Esophagus squamous epithelium (tissue), 5 donors: ENCODE measurements at regions not wholly inside any gene's neighbourhood (a gene's known extent, or its start where the extent isn't known, plus 50 kb on each side); places are given as distances from the start of the nearest gene placed in this dataset.

ENCODE experiments used
- DNase-seq: peaks from one replicate; lab custom pipeline; 2025; lab: John Stamatoyannopoulos, UW
- H3K27ac ChIP-seq, 4 donors: fragments of 200-600 bp; sonication (generic); one replicate each; pipeline ENCODE4 v1.5.1; 2016 to 2019; ENCODE audit warnings: mild to moderate bottlenecking in 1 of 4
- H3K27me3 ChIP-seq, 4 donors: fragments of 200-600 bp; sonication (generic); 1 replicate in 3 of 4; 2 replicates in 1 of 4; pipeline versions ENCODE4 v1.5.1 to v1.6.0; 2017 to 2021; ENCODE audit warnings: antibody characterized with exemption in 1 of 4
- H3K36me3 ChIP-seq, 3 donors: fragments of 200-600 bp; sonication (generic); one replicate each; pipeline ENCODE4 v1.5.1; 2016 to 2019
- H3K4me1 ChIP-seq, 3 donors: fragments of 200-600 bp; sonication (generic); one replicate each; pipeline ENCODE4 v1.5.1; 2017 to 2019
- H3K4me3 ChIP-seq, 4 donors: fragments of 200-600 bp; sonication (generic); 1 replicate in 3 of 4; 2 replicates in 1 of 4; pipeline ENCODE4 v1.5.1; 2016 to 2019; ENCODE audit warnings: mild to moderate bottlenecking in 2 of 4, moderate library complexity in 1 of 4
- H3K9me3 ChIP-seq, 3 donors: fragments of 200-600 bp; sonication (generic); one replicate each; pipeline ENCODE4 v1.5.1; 2016 to 2019
- POLR2A ChIP-seq, 4 donors: fragments of 450-650 bp; IDR thresholded peaks; one replicate each; pipeline ENCODE4 v1.6.1; 2017; ENCODE audit warnings: antibody characterized with exemption in 4 of 4, mild to moderate bottlenecking in 4 of 4, moderate library complexity in 3 of 4
- WGBS, 2 donors: methylation state at CpG; one replicate each; pipeline ENCODE4 v1.1.5; 2018; 5-methylcytosine and 5-hydroxymethylcytosine counted together
- intact Hi-C: fragments of 100-400 bp; cut with DNase I; formaldehyde crosslinking; loops from one replicate; pipeline ENCODE4 v1.15.0; 2022
- TF ChIP-seq, protein P1 (sequence below), 6 experiments: fragments of 450-650 bp in 4 of 6; fragments of 200-600 bp in 2 of 6; sonication (generic) in 2 of 6; IDR thresholded peaks; one replicate each; pipeline ENCODE4 v1.5.1; 2016 to 2019; ENCODE audit warnings: antibody characterized with exemption in 6 of 6, mild to moderate bottlenecking in 4 of 6, moderate library complexity in 4 of 6
- donor health status: DM: yes; HTN: yes; CAD: no.

DNA sequence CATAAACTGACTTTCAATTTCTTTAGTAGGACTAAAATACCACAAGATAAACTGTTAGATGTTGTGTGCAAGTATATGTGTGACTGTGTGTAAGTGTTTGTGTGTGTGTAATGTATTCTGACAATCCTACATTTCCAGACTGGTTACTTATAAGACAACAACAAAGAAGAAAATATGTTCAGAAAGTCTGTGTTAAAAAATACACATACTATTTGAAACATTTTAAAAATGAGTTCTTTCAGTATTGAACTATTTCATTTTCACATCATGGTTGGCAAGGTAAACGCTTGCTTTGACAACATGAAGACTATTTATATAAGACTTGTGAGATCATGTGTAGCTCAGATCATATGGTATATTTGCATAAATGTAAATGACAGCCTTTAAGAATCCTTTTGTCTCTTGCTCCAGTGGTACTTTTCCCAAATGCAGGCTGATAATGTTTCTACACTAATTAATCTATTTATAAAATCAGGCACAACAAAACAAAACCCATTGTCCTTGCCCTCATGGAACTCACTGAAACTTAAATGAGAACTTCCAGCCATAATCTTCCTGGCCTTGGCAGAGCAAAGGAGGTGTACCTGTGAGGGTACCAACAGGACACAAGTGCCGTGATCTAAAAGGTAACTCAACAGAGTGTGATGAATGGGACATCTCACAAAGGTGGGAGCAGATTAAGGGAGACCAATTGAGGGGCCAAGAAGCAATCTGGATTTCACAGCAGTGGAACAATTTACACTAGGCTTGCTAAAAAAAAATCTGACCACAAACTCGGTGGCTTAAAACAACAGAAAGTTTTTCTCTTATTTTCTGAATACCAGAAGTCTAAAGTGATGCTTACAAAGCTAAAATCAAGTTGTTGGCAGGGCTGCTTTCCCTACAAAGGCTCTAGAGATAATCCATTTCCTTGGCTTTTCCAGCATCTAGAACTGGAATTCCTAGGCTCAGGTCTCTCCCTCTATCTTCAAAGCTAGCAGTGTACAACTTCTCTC, 349.0 kb downstream of the TBC1D4 start:
- Histone ChIP-seq H3K36me3 (no peaks in the 10 kb centered on the region), H3K27me3 (no peaks in the 10 kb centered on the region), H3K4me3 (no peak overlapping the region), H3K9me3 (no peaks in the 10 kb centered on the region), H3K4me1 (no peaks in the 10 kb centered on the region), H3K27ac (no peak overlapping the region)
- intact Hi-C loops, result no loop called here
- TF ChIP-seq, protein P1, sequence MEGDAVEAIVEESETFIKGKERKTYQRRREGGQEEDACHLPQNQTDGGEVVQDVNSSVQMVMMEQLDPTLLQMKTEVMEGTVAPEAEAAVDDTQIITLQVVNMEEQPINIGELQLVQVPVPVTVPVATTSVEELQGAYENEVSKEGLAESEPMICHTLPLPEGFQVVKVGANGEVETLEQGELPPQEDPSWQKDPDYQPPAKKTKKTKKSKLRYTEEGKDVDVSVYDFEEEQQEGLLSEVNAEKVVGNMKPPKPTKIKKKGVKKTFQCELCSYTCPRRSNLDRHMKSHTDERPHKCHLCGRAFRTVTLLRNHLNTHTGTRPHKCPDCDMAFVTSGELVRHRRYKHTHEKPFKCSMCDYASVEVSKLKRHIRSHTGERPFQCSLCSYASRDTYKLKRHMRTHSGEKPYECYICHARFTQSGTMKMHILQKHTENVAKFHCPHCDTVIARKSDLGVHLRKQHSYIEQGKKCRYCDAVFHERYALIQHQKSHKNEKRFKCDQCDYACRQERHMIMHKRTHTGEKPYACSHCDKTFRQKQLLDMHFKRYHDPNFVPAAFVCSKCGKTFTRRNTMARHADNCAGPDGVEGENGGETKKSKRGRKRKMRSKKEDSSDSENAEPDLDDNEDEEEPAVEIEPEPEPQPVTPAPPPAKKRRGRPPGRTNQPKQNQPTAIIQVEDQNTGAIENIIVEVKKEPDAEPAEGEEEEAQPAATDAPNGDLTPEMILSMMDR (IDR thresholded peaks at IDR 0.05), result no peak
- no peak for TF ChIP-seq POLR2A (IDR thresholded peaks at IDR 0.05)
- no peak for DNase-seq
- WGBS, 2 donors, result 53 to 64% methylated on average over 3 of the region's 3 CpGs

DNA sequence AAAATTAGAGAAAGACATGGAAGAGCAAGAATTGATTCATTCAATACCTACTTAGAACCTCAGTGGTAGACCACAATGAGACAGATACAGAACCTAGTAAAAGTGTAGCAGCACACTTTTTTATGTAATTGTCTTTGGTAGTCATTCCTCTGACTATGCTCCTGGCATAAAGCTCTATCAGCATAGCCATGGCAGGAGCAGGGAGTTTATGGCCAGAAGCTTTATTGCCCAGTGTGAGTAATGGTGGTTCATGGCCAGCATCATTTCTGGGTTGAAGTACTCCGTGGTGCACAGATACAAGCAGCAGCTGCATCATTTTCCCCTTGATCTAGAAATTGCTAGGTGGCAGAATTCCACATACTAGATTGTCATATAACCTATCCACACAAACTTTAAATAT, 352.6 kb downstream of the TBC1D4 start:
- H3K27ac ChIP-seq, result no peak overlapping the region
- 53 to 54% methylated on average over 1 of the region's 1 CpG for WGBS, 2 donors

DNA sequence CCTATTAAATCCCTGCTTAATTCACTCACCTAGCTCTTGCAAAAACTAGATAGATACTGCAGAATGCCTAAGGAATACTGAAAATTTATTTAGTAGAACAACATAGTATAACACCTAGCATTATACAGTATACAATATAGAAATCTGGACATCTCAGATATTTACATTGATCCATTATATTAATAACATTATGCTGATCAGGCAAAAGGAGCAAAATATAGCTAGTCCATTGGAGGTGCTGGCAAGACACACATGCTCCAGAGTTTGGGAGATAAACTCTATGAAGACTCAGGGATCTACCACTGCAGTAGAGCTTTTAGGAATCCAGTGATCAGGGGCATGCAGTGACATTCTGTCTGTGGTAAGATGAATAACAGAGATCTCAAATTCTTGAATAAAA, 357.6 kb downstream of the TBC1D4 start:
- H3K27me3 ChIP-seq, result no peaks in the 10 kb centered on the region
- H3K4me1 ChIP-seq, result no peaks in the 10 kb centered on the region
- no peak overlapping the region for H3K27ac ChIP-seq
- intact Hi-C loops, result no loop called here
- H3K4me3 ChIP-seq, result no peak overlapping the region
- H3K36me3 ChIP-seq, result no peaks in the 10 kb centered on the region
- TF ChIP-seq, protein P1 (IDR thresholded peaks at IDR 0.05), result no peak
- no peak for TF ChIP-seq POLR2A (IDR thresholded peaks at IDR 0.05)
- DNase-seq, result no peak
- no peaks in the 10 kb centered on the region for H3K9me3 ChIP-seq

More for the DNA sequence above, 352.6 kb downstream of the TBC1D4 start:
- H3K4me3 ChIP-seq, result no peak overlapping the region
- H3K36me3 ChIP-seq, result no peaks in the 10 kb centered on the region
- no peaks in the 10 kb centered on the region for H3K9me3 ChIP-seq
- TF ChIP-seq, protein P1 (IDR thresholded peaks at IDR 0.05), result no peak
- no peak for TF ChIP-seq POLR2A (IDR thresholded peaks at IDR 0.05)
- intact Hi-C loops, result no loop called here
- H3K27me3 ChIP-seq, result no peaks in the 10 kb centered on the region
- no peak for DNase-seq
- H3K4me1 ChIP-seq, result no peaks in the 10 kb centered on the region

DNA sequence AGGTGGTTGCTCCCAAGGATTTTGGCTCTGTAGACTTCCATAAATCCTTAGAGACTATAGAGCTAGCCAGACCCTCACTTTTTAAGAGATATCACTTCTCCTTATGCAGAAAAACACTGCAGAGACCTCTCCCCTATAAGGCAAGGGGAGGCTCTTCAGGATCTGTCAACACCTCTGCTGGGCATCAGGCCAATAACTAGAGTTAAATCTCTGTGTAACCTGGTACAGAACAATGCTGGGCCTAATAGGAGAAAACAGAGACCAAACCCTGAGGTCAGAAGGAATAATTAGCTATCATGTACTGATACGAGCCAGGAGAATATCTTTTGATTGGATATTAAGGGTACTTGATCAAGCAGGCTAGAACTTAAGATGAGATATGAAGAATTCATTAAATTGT, 358.5 kb downstream of the TBC1D4 start:
- no peak for TF ChIP-seq POLR2A (IDR thresholded peaks at IDR 0.05)
- TF ChIP-seq, protein P1 (IDR thresholded peaks at IDR 0.05), result no peak
- intact Hi-C loops, result no loop called here
- Histone ChIP-seq H3K9me3 (no peaks in the 10 kb centered on the region), H3K4me1 (no peaks in the 10 kb centered on the region), H3K4me3 (no peak overlapping the region), H3K36me3 (no peaks in the 10 kb centered on the region), H3K27ac (no peak overlapping the region), H3K27me3 (no peaks in the 10 kb centered on the region)
- no peak for DNase-seq
- WGBS, 2 donors, result 41 to 56% methylated on average over 1 of the region's 1 CpG

DNA sequence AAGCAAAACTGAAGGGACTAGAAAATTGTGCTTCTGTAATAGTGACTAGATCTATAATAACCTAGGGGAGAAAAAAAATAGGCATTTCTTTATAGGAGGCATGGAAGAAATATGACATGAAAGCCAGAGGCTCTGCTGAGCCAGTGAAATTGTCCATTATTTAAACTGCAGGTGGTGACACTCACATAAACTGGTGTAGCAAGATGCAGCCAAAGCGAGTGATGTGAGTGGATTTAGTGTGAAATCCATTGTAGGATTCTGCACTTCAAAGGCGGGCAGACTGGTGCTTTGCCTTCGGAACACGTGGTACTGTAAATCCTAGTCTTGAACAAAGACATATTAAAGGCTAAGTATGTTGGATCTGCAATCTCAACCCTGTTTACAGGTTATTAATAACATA, 361.9 kb downstream of the TBC1D4 start:
- no peaks in the 10 kb centered on the region for H3K36me3 ChIP-seq
- H3K9me3 ChIP-seq, result no peaks in the 10 kb centered on the region
- H3K4me1 ChIP-seq, result no peaks in the 10 kb centered on the region
- no peak overlapping the region for H3K4me3 ChIP-seq
- TF ChIP-seq POLR2A (IDR thresholded peaks at IDR 0.05), result no peak
- TF ChIP-seq, protein P1 (IDR thresholded peaks at IDR 0.05), result no peak
- WGBS, 2 donors, result 54% methylated on average over 4 of the region's 4 CpGs
- no peak overlapping the region for H3K27ac ChIP-seq
- intact Hi-C loops, result no loop called here
- no peaks in the 10 kb centered on the region for H3K27me3 ChIP-seq
- DNase-seq, result no peak
